PFSK-1 (cell line): ENCODE measurements at regions not wholly inside any gene's neighbourhood (a gene's known extent, or its start where the extent isn't known, plus 50 kb on each side); places are given as distances from the start of the nearest gene placed in this dataset.

Experiments used
- FOXP2 ChIP-seq: optimal IDR thresholded peaks from 2 replicates; pipeline ENCODE3; 2011; ENCODE audit warnings: borderline replicate concordance, control low read depth, inconsistent platforms; ENCODE audit not compliant: insufficient read depth; ENCODE audit errors: extremely low read length, extremely low read depth
- POLR2AphosphoS5 ChIP-seq: IDR thresholded peaks from 2 replicates; pipeline ENCODE4 v1.6.1; 2012; ENCODE audit warnings: low read depth, mild to moderate bottlenecking, control low read depth, low read length, moderate library complexity
- REST ChIP-seq, 2 experiments: IDR thresholded peaks; 2 replicates each; pipeline versions ENCODE4 v1.6.1 to v1.8.0; 2011 to 2012; ENCODE audit warnings: low read depth in 2 of 2, low read length in 2 of 2, control low read depth in 1 of 2, inconsistent platforms in 1 of 2, mild to moderate bottlenecking in 1 of 2, moderate library complexity in 1 of 2; ENCODE audit not compliant: insufficient read depth in 1 of 2
- SIN3A ChIP-seq: IDR thresholded peaks from 2 replicates; pipeline ENCODE4 v1.6.1; 2012; ENCODE audit warnings: mild to moderate bottlenecking, low read length, moderate library complexity, borderline replicate concordance; ENCODE audit not compliant: insufficient read depth
- TAF1 ChIP-seq: IDR thresholded peaks from 2 replicates; pipeline ENCODE4 v1.6.1; 2012; ENCODE audit warnings: low read length, control low read depth, borderline replicate concordance; ENCODE audit not compliant: insufficient read depth

DNA sequence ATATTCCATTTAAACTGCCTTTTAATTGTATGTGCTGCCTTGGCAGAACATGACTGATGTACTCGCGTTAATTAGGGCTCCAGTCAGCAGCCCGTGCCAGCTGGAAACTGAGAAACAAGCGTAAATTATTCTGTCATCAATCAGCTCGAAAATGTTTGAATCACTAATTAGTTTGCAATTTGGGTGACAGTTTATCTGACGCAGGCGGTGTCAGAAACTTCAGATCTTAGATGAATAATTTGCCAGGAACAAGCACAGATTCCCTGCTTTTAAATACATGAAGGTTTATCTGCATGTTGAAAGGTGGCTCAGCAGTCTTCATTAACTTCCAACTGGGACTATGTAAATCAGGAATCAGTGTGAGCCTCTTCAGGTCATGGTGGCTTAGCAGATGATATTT, 176.0 kb upstream of the TLE4 start:
- no peak for TF ChIP-seq SIN3A
- TF ChIP-seq TAF1 = no peak
- no peak for TF ChIP-seq REST (IDR thresholded peaks at IDR 0.05; ENCODE audit: insufficient read depth in 1 of 2, low read depth in 2 of 2, low read length in 2 of 2)
- no peak for TF ChIP-seq FOXP2
- no peak for TF ChIP-seq POLR2AphosphoS5

- no peak for TF ChIP-seq SIN3A
- no peak for TF ChIP-seq TAF1
- no peak for TF ChIP-seq REST (IDR thresholded peaks at IDR 0.05; ENCODE audit: insufficient read depth in 1 of 2, low read depth in 2 of 2, low read length in 2 of 2)
- TF ChIP-seq POLR2AphosphoS5 = no peak
- no peak for TF ChIP-seq FOXP2
These were observed 175.6 kb upstream of the TLE4 start for GRCh38 chr9:79396168-79396567.

- TF ChIP-seq REST (IDR thresholded peaks at IDR 0.05; ENCODE audit: insufficient read depth in 1 of 2, low read depth in 2 of 2, low read length in 2 of 2) = no peak
These were observed 168.3 kb upstream of the TLE4 start for GRCh38 chr9:79403495-79403894.

DNA sequence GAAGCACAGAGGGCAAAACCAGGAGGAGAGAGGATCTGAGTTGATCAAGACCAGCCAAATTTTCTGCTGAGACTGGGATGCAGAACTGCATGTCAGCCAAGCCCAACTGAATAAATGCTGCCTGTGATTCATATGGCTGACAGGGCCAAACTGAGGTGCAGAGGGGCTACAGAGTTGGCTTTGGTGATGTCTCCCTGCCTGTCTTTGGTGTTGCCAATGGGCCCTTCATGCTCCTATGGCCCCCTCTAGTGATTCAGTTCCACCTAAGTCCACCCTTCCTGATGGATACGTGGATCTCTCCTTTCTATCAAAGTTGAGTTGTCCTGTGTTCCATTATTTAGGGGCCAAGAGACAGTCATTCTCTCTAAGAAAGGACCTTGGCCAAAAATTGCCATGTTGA, 163.6 kb upstream of the TLE4 start:
- no peak for TF ChIP-seq POLR2AphosphoS5
- no peak for TF ChIP-seq REST (IDR thresholded peaks at IDR 0.05; ENCODE audit: insufficient read depth in 1 of 2, low read depth in 2 of 2, low read length in 2 of 2)
- no peak for TF ChIP-seq SIN3A

DNA sequence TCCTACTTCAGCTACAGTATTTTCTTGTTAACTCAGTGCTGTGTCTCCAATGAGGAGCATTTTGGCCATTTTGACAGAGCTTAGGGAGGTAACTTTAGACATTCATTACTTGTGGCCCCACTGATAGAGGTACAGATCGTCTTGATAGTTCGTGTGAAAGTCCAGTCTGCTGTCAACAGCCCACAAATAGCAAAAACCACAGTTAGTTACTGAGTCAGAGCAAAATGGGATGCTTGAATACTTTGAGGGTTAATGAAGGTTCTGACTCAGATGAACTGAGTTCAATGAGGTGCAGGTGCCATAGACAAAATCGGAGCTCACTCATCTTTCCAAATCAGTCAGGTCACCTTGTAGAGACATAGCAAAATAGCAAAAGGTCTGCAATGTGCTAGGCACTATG, 163.1 kb upstream of the TLE4 start:
- TF ChIP-seq REST (IDR thresholded peaks at IDR 0.05; ENCODE audit: insufficient read depth in 1 of 2, low read depth in 2 of 2, low read length in 2 of 2) (no peak), POLR2AphosphoS5 (no peak), TAF1 (no peak), FOXP2 (no peak), SIN3A (no peak)
